Type B pancreatic cell (in vitro differentiated cells): ENCODE measurements at regions not wholly inside any gene's neighbourhood (a gene's known extent, or its start where the extent isn't known, plus 50 kb on each side); places are given as distances from the start of the nearest gene placed in this dataset.
A peak's percentile ranks its signal among the peaks of the same experiment; 100 is the strongest.

Experiments used
- DNase-seq: peaks from one replicate; pipeline ENCODE4 v3.0.0; 2021; ENCODE audit warnings: mixed read lengths; ENCODE audit not compliant: unreplicated experiment; ENCODE audit errors: extremely low spot score
- H3K27ac Mint-ChIP-seq: 2 replicates; pipeline ENCODE4 v1.8.0; 2021; ENCODE audit warnings: mild to moderate bottlenecking, mixed read lengths
- H3K27me3 Mint-ChIP-seq: 2 replicates; pipeline ENCODE4 v1.8.0; 2021; ENCODE audit warnings: mixed read lengths
- H3K36me3 Mint-ChIP-seq: 2 replicates; pipeline ENCODE4 v1.8.0; 2021; ENCODE audit warnings: mixed read lengths
- H3K4me1 Mint-ChIP-seq: one replicate; pipeline ENCODE4 v1.8.0; 2021; ENCODE audit warnings: mixed read lengths; ENCODE audit not compliant: unreplicated experiment
- H3K4me3 Mint-ChIP-seq: 2 replicates; pipeline ENCODE4 v1.8.0; 2021; ENCODE audit warnings: mild to moderate bottlenecking, mixed read lengths
- H3K9me3 Mint-ChIP-seq: 2 replicates; pipeline ENCODE4 v1.8.0; 2021; ENCODE audit warnings: mixed read lengths
- CTCF ChIP-seq: fragments of 200-600 bp; sonication (generic); conservative IDR thresholded peaks from 2 replicates; pipeline ENCODE4 v1.5.0; 2021; ENCODE audit warnings: antibody characterized with exemption, mild to moderate bottlenecking

- no peak overlapping the region for H3K27ac Mint-ChIP-seq
- TF ChIP-seq CTCF: no peak
- H3K27me3 Mint-ChIP-seq: peaks cover 21% of the 10 kb centered on the region
- H3K4me1 Mint-ChIP-seq: peaks cover 3% of the 10 kb centered on the region
- no peak overlapping the region for H3K4me3 Mint-ChIP-seq
- no peaks in the 10 kb centered on the region for H3K9me3 Mint-ChIP-seq
- DNase-seq: no peak
- no peaks in the 10 kb centered on the region for H3K36me3 Mint-ChIP-seq
Measured at GRCh38 chr18:78006774-78007260, 757.2 kb downstream of the GALR1 start.

GRCh38 chr18:78010363-78010762 is 760.7 kb downstream of the GALR1 start:
- Mint-ChIP-seq H3K27ac (no peak overlapping the region), H3K4me3 (no peak overlapping the region)
- DNase-seq: no peak

GRCh38 chr18:78017869-78018268 is 768.2 kb downstream of the GALR1 start:
- no peak for DNase-seq
- Mint-ChIP-seq H3K4me3 (no peak overlapping the region), H3K9me3 (no peaks in the 10 kb centered on the region), H3K4me1 (no peaks in the 10 kb centered on the region), H3K27ac (no peak overlapping the region), H3K27me3 (peaks cover 9% of the 10 kb centered on the region), H3K36me3 (no peaks in the 10 kb centered on the region)
- no peak for TF ChIP-seq CTCF

More at GRCh38 chr18:78010363-78010762, 760.7 kb downstream of the GALR1 start:
- H3K9me3 Mint-ChIP-seq: no peaks in the 10 kb centered on the region
- peaks cover 3% of the 10 kb centered on the region for H3K4me1 Mint-ChIP-seq
- H3K27me3 Mint-ChIP-seq: peaks cover 11% of the 10 kb centered on the region
- TF ChIP-seq CTCF: no peak
- no peaks in the 10 kb centered on the region for H3K36me3 Mint-ChIP-seq

GRCh38 chr18:78021196-78021595 is 771.5 kb downstream of the GALR1 start:
- no peak overlapping the region for H3K4me3 Mint-ChIP-seq
- H3K27ac Mint-ChIP-seq: no peak overlapping the region
- H3K27me3 Mint-ChIP-seq: peaks cover 9% of the 10 kb centered on the region
- H3K36me3 Mint-ChIP-seq: no peaks in the 10 kb centered on the region
- TF ChIP-seq CTCF: peak; percentile 44
- no peaks in the 10 kb centered on the region for H3K4me1 Mint-ChIP-seq
- no peaks in the 10 kb centered on the region for H3K9me3 Mint-ChIP-seq
- DNase-seq: no peak

GRCh38 chr18:78031589-78031988 is 781.9 kb downstream of the GALR1 start:
- Mint-ChIP-seq H3K4me1 (no peaks in the 10 kb centered on the region), H3K27me3 (peaks cover 9% of the 10 kb centered on the region), H3K27ac (no peak overlapping the region), H3K4me3 (no peak overlapping the region), H3K9me3 (no peaks in the 10 kb centered on the region), H3K36me3 (no peaks in the 10 kb centered on the region)
- DNase-seq: no peak
- TF ChIP-seq CTCF: no peak

- TF ChIP-seq CTCF: no peak
- H3K4me1 Mint-ChIP-seq: no peaks in the 10 kb centered on the region
- H3K36me3 Mint-ChIP-seq: no peaks in the 10 kb centered on the region
- DNase-seq: no peak
- H3K27ac Mint-ChIP-seq: no peak overlapping the region
- H3K4me3 Mint-ChIP-seq: no peak overlapping the region
- peaks cover 9% of the 10 kb centered on the region for H3K27me3 Mint-ChIP-seq
- H3K9me3 Mint-ChIP-seq: no peaks in the 10 kb centered on the region
Measured at GRCh38 chr18:78031991-78032390, 782.3 kb downstream of the GALR1 start.
